ENCODE measurements at regions not wholly inside any gene's neighbourhood (a gene's known extent, or its start where the extent isn't known, plus 50 kb on each side); places are given as distances from the start of the nearest gene placed in this dataset.

GRCh38 chrX:113455582-113455981 lies 615.0 kb upstream of the AMOT start:
- DNase-seq: no peak
- no peaks in the 10 kb centered on the region for H3K36me3 ChIP-seq (replicated peaks in 1 of 2; ENCODE audit: insufficient read depth in 1 of 2, low read depth in 2 of 2)
- H3K9me3 ChIP-seq: no peaks in the 10 kb centered on the region
- H3K4me3 ChIP-seq: no peak overlapping the region
- H3K27ac ChIP-seq: no peak overlapping the region
- no peaks in the 10 kb centered on the region for H3K27me3 ChIP-seq
- no peaks in the 10 kb centered on the region for H3K4me1 ChIP-seq
- ATAC-seq: no peak
- intact Hi-C loops (cut with DNase I): no loop called here
- no peak for TF ChIP-seq CTCF (IDR thresholded peaks at IDR 0.05)
- no peak for TF ChIP-seq POLR2A (IDR thresholded peaks at IDR 0.05)

DNA sequence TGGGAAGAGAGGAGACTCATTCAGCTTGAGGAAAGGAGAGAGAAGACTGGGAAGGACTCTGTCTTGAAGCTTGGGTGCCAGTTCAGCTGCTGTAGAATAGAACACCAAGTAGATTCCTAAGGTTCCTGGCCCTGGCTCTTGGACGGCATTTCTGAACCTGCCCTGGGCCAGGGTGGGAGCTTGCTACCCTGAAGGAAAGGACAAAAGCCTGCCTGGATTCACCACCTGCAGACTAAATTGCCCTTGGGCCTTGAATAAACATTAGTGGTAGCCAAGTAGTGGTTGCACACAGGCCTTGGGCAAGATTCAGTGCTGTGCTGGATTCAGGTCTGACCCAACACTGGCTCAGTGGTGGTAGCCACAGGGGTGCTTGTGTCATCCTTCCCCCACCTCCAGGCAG lies 588.4 kb upstream of the AMOT start:
- no peaks in the 10 kb centered on the region for H3K4me1 ChIP-seq
- no peak for TF ChIP-seq CTCF (IDR thresholded peaks at IDR 0.05)
- no peak for TF ChIP-seq POLR2A (IDR thresholded peaks at IDR 0.05)

GRCh38 chrX:113422323-113422722 lies 581.7 kb upstream of the AMOT start:
- Histone ChIP-seq H3K36me3 (replicated peaks in 1 of 2; ENCODE audit: insufficient read depth in 1 of 2, low read depth in 2 of 2) (no peaks in the 10 kb centered on the region), H3K4me1 (no peaks in the 10 kb centered on the region), H3K4me3 (no peak overlapping the region), H3K27me3 (no peaks in the 10 kb centered on the region), H3K9me3 (no peaks in the 10 kb centered on the region), H3K27ac (no peak overlapping the region)
- ATAC-seq (no peak), DNase-seq (no peak)
- intact Hi-C loops (cut with DNase I): no loop called here
- WGBS, 2 donors: 40 to 47% methylated on average over 4 of the region's 4 CpGs
- TF ChIP-seq CTCF (IDR thresholded peaks at IDR 0.05) (no peak), POLR2A (IDR thresholded peaks at IDR 0.05) (no peak)

More for the DNA sequence above, 588.4 kb upstream of the AMOT start:
- Histone ChIP-seq H3K27ac (no peak overlapping the region), H3K4me3 (no peak overlapping the region), H3K9me3 (no peaks in the 10 kb centered on the region), H3K36me3 (replicated peaks in 1 of 2; ENCODE audit: insufficient read depth in 1 of 2, low read depth in 2 of 2) (no peaks in the 10 kb centered on the region), H3K27me3 (no peaks in the 10 kb centered on the region)
- 83% methylated on average over 1 of the region's 1 CpG; no CpG with 5 or more reads in 1 of the 2 donors for WGBS, 2 donors
- ATAC-seq (no peak), DNase-seq (no peak)
- intact Hi-C loops (cut with DNase I): no loop called here

DNA sequence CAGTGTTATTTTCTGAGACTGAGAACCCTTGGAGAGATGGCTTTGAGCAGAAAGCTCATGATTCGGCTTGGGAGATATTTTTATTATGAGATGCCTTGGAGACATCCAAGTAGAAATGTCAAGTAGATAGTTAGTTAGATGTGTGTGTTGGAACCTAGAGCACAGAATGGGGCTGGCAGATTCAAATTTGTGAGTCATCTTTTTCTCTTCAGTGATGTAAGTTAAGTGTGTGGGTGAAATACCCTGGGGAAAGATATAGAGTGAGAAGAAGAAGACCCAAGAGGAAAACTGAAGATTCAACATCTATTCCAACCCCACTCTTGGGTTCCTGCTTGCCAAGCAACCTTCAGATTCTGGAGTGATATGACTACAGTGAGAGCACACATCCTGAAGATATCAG lies 580.8 kb upstream of the AMOT start:
- H3K4me1 ChIP-seq: no peaks in the 10 kb centered on the region
- no peaks in the 10 kb centered on the region for H3K36me3 ChIP-seq (replicated peaks in 1 of 2; ENCODE audit: insufficient read depth in 1 of 2, low read depth in 2 of 2)
- WGBS, 2 donors: 86 to 87% methylated on average over 1 of the region's 1 CpG
- TF ChIP-seq POLR2A (IDR thresholded peaks at IDR 0.05): no peak
- TF ChIP-seq CTCF (IDR thresholded peaks at IDR 0.05): no peak
- DNase-seq: no peak
- no peaks in the 10 kb centered on the region for H3K27me3 ChIP-seq
- intact Hi-C loops (cut with DNase I): no loop called here
- no peaks in the 10 kb centered on the region for H3K9me3 ChIP-seq
- ATAC-seq: no peak
- no peak overlapping the region for H3K4me3 ChIP-seq
- no peak overlapping the region for H3K27ac ChIP-seq

DNA sequence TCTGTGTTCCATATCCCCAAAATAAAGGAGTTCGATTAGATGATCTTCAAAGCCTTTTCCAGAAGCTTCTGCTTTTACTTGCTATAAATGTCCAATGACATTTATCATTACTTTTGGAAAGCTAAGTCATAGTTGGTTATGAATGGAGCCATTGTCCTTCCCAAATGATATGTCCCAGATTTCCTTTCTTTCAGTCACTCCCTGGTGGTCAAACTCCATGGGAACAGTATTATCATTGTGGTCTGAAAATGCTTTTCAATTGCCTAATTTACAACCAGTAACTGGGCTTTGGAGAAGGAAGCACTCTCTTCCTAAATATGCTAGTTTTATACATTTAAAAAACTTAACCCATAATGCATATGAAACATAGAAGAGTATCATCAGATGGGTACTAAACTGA lies 571.5 kb upstream of the AMOT start:
- Histone ChIP-seq H3K4me3 (no peak overlapping the region), H3K9me3 (no peaks in the 10 kb centered on the region), H3K27me3 (no peaks in the 10 kb centered on the region), H3K27ac (no peak overlapping the region), H3K4me1 (no peaks in the 10 kb centered on the region), H3K36me3 (replicated peaks in 1 of 2; ENCODE audit: insufficient read depth in 1 of 2, low read depth in 2 of 2) (no peaks in the 10 kb centered on the region)
- TF ChIP-seq CTCF (IDR thresholded peaks at IDR 0.05) (no peak), POLR2A (IDR thresholded peaks at IDR 0.05) (no peak)
- DNase-seq (no peak), ATAC-seq (no peak)
- intact Hi-C loops (cut with DNase I): no loop called here
- 15 to 45% methylated on average over 1 of the region's 1 CpG for WGBS, 2 donors
